CD4-positive, alpha-beta T cell treated with Interleukin-10 for 1 hour (primary cell): ENCODE measurements at regions not wholly inside any gene's neighbourhood (a gene's known extent, or its start where the extent isn't known, plus 50 kb on each side); places are given as distances from the start of the nearest gene placed in this dataset.

Experiments used
- DNase-seq: peaks from one replicate; pipeline ENCODE4 v3.0.0-alpha.2; 2020

- no peak for DNase-seq
Measured at GRCh38 chr2:207236156-207236935, 70.6 kb upstream of the KLF7 start.

GRCh38 chr2:207238831-207239701, 73.3 kb upstream of the KLF7 start:
- DNase-seq: no peak

GRCh38 chr2:207239754-207240494, 74.2 kb upstream of the KLF7 start:
- DNase-seq: no peak

GRCh38 chr2:207240649-207241048, 74.9 kb upstream of the KLF7 start:
- DNase-seq: no peak

- no peak for DNase-seq
Measured at GRCh38 chr2:207241198-207241597, 75.5 kb upstream of the KLF7 start.

- DNase-seq: no peak
Measured at GRCh38 chr2:207243601-207244000, 77.9 kb upstream of the KLF7 start.

- DNase-seq: no peak
Measured at GRCh38 chr2:207244971-207245925, 79.5 kb upstream of the KLF7 start.

GRCh38 chr2:207248702-207249377, 83.1 kb upstream of the KLF7 start:
- no peak for DNase-seq

- no peak for DNase-seq
Measured at GRCh38 chr2:207251022-207251421, 85.3 kb upstream of the KLF7 start.

- DNase-seq: no peak
Measured at GRCh38 chr2:207251573-207252192, 85.9 kb upstream of the KLF7 start.

GRCh38 chr2:207252416-207252815, 86.7 kb upstream of the KLF7 start:
- DNase-seq: no peak

GRCh38 chr2:207252979-207253645, 87.4 kb upstream of the KLF7 start:
- DNase-seq: no peak

- no peak for DNase-seq
Measured at GRCh38 chr2:207253666-207254345, 88.1 kb upstream of the KLF7 start.

- no peak for DNase-seq
Measured at GRCh38 chr2:207254591-207255464, 89.1 kb upstream of the KLF7 start.

- no peak for DNase-seq
Measured at GRCh38 chr2:207255565-207256470, 90.1 kb upstream of the KLF7 start.

- DNase-seq: no peak
Measured at GRCh38 chr2:207256476-207257207, 90.9 kb upstream of the KLF7 start.
